Glomerular visceral epithelial cell (primary cell): ENCODE measurements at regions not wholly inside any gene's neighbourhood (a gene's known extent, or its start where the extent isn't known, plus 50 kb on each side); places are given as distances from the start of the nearest gene placed in this dataset.
"Not testable (repeated sequence)": the region's sequence is repeated elsewhere in the genome, so short reads cannot be mapped to it uniquely, and the experiment has no call there.

Experiments
- DNase-seq: peaks from one replicate; pipeline ENCODE4 v3.0.0-alpha.2; 2016; ENCODE audit errors: extremely low spot score

- DNase-seq, result no peak
These were observed 181.5 kb upstream of the GNAI1 start for GRCh38 chr7:79953130-79953529.

- no peak for DNase-seq
These were observed 182.2 kb upstream of the GNAI1 start for GRCh38 chr7:79952399-79952798.

- DNase-seq, result no peak
These were observed 183.2 kb upstream of the GNAI1 start for GRCh38 chr7:79951415-79951814.

- no peak for DNase-seq
These were observed 184.9 kb upstream of the GNAI1 start for GRCh38 chr7:79949778-79950177.

- no peak for DNase-seq
These were observed 198.2 kb upstream of the GNAI1 start for GRCh38 chr7:79936281-79936983.

GRCh38 chr7:79934727-79935126 lies 199.9 kb upstream of the GNAI1 start:
- DNase-seq, result no peak

- no peak for DNase-seq
These were observed 201.5 kb upstream of the GNAI1 start for GRCh38 chr7:79933144-79933543.

- no peak for DNase-seq
These were observed 204.0 kb upstream of the GNAI1 start for GRCh38 chr7:79930604-79931003.

- DNase-seq, result no peak
These were observed 207.5 kb upstream of the GNAI1 start for GRCh38 chr7:79927116-79927515.

- DNase-seq, result no peak
These were observed 210.7 kb upstream of the GNAI1 start for GRCh38 chr7:79923953-79924352.

GRCh38 chr7:79922894-79923293 lies 211.7 kb upstream of the GNAI1 start:
- DNase-seq, result no peak

- DNase-seq, result no peak
These were observed 212.7 kb upstream of the GNAI1 start for GRCh38 chr7:79921976-79922375.

GRCh38 chr7:79918632-79919031 lies 216.0 kb upstream of the GNAI1 start:
- not testable (repeated sequence) for DNase-seq

GRCh38 chr7:79915346-79915745 lies 219.3 kb upstream of the GNAI1 start:
- DNase-seq, result not testable (repeated sequence)

GRCh38 chr7:79912213-79912633 lies 222.4 kb upstream of the GNAI1 start:
- DNase-seq, result no peak

GRCh38 chr7:79911420-79911819 lies 223.2 kb upstream of the GNAI1 start:
- DNase-seq, result no peak

GRCh38 chr7:79909176-79909575 lies 225.5 kb upstream of the GNAI1 start:
- no peak for DNase-seq

GRCh38 chr7:79897166-79897565 lies 237.5 kb upstream of the GNAI1 start:
- no peak for DNase-seq

GRCh38 chr7:79893991-79894390 lies 240.6 kb upstream of the GNAI1 start:
- no peak for DNase-seq

- no peak for DNase-seq
These were observed 251.7 kb upstream of the GNAI1 start for GRCh38 chr7:79882922-79883321.

GRCh38 chr7:79880312-79880711 lies 254.3 kb upstream of the GNAI1 start:
- no peak for DNase-seq

GRCh38 chr7:79877874-79878465 lies 256.7 kb upstream of the GNAI1 start:
- no peak for DNase-seq

GRCh38 chr7:79876848-79877252 lies 257.8 kb upstream of the GNAI1 start:
- peak; percentile 74 for DNase-seq

- no peak for DNase-seq
These were observed 259.8 kb upstream of the GNAI1 start for GRCh38 chr7:79874797-79875196.
